Tibial nerve (tissue), 3 donors: ENCODE measurements at regions not wholly inside any gene's neighbourhood (a gene's known extent, or its start where the extent isn't known, plus 50 kb on each side); places are given as distances from the start of the nearest gene placed in this dataset.

Experiments
- EP300 ChIP-seq, 2 donors: sonication (generic); formaldehyde crosslinking; IDR thresholded peaks; one replicate each; pipeline ENCODE4 v1.6.1; 2017; ENCODE audit warnings: antibody characterized with exemption in 2 of 2, mild to moderate bottlenecking in 1 of 2
- POLR2A ChIP-seq, 2 donors: fragments of 450-650 bp; IDR thresholded peaks; one replicate each; pipeline ENCODE4 v1.6.1; 2017; ENCODE audit warnings: antibody characterized with exemption in 2 of 2, mild to moderate bottlenecking in 2 of 2, moderate library complexity in 2 of 2

DNA sequence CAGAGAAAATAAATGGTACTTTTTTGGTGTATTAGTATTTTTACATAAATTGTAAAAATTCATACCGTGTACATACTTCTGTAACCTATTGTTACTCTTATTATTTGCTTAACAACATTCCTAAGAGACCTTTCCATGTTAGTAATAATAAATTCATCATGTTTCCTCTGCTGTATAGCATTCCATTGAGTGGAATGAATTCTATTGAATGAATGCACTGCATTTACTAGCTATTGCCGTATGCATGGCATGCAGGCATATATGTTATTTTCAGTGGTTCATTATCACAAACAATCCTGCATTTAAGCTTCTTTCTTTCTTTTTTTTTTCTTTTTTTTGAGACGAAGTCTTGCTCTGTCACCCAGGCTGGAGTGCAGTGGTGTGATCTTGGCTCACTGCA is 137.6 kb upstream of the TBX3 start:
- TF ChIP-seq EP300 (IDR thresholded peaks at IDR 0.05): no peak
- TF ChIP-seq POLR2A (IDR thresholded peaks at IDR 0.05): no peak
